Neural cell (in vitro differentiated cells): ENCODE measurements at regions not wholly inside any gene's neighbourhood (a gene's known extent, or its start where the extent isn't known, plus 50 kb on each side); places are given as distances from the start of the nearest gene placed in this dataset.

Experiments
- H2AFZ ChIP-seq: fragments of 200-600, 300-800 bp; sonication (generic), shearing (Covaris generic); 2 replicates; pipeline ENCODE4 v1.6.0; 2014; ENCODE audit warnings: low read depth, mild to moderate bottlenecking, antibody characterized with exemption, low read length, moderate library complexity
- H3F3A ChIP-seq: fragments of 200-600 bp; shearing (Covaris generic); 2 replicates; pipeline ENCODE4 v1.6.1; 2016; ENCODE audit warnings: mild to moderate bottlenecking, moderate library complexity, mixed read lengths, antibody characterized with exemption, low read length; ENCODE audit not compliant: insufficient read depth, poor library complexity, severe bottlenecking
- H3K27ac ChIP-seq: fragments of 200-600, 300-800 bp; sonication (generic), shearing (Covaris generic); 2 replicates; pipeline ENCODE4 v1.5.1; 2014; ENCODE audit warnings: mild to moderate bottlenecking, low read length, moderate library complexity
- H3K27me3 ChIP-seq: fragments of 300-800, 200-600 bp; sonication (generic), shearing (Covaris generic); 2 replicates; pipeline ENCODE4 v1.6.0; 2014; ENCODE audit warnings: mild to moderate bottlenecking, low read depth, low read length, moderate library complexity; ENCODE audit not compliant: insufficient read depth
- H3K36me3 ChIP-seq: fragments of 300-800, 200-600 bp; sonication (generic), shearing (Covaris generic); 2 replicates; pipeline ENCODE4 v1.5.1; 2014; ENCODE audit warnings: mild to moderate bottlenecking, antibody characterized with exemption, low read length, moderate library complexity; ENCODE audit not compliant: insufficient read depth
- H3K4me2 ChIP-seq: fragments of 300-800, 200-600 bp; sonication (generic), shearing (Covaris generic); 2 replicates; pipeline ENCODE4 v1.6.0; 2014; ENCODE audit warnings: mild to moderate bottlenecking, low read length
- H3K4me3 ChIP-seq: fragments of 300-800, 200-600 bp; sonication (generic), shearing (Covaris generic); 2 replicates; pipeline ENCODE4 v1.5.1; 2014; ENCODE audit warnings: mild to moderate bottlenecking, low read length, moderate library complexity
- H3K79me2 ChIP-seq: fragments of 200-600 bp; shearing (Covaris generic); replicated peaks from 2 replicates; pipeline ENCODE4 v1.6.0; 2014; ENCODE audit warnings: mild to moderate bottlenecking, low read length, moderate library complexity; ENCODE audit not compliant: insufficient read depth
- H3K9ac ChIP-seq: fragments of 300-800, 200-600 bp; sonication (generic), shearing (Covaris generic); 2 replicates; pipeline ENCODE4 v1.6.1; 2016; ENCODE audit warnings: mild to moderate bottlenecking, low read length, mixed read lengths
- H3K9me2 ChIP-seq: fragments of 200-600 bp; shearing (Covaris generic); 2 replicates; pipeline ENCODE4 v1.6.1; 2016; ENCODE audit warnings: mild to moderate bottlenecking, low read length, mixed read lengths; ENCODE audit not compliant: insufficient read depth
- H3K9me3 ChIP-seq: fragments of 200-600, 300-800 bp; sonication (generic), shearing (Covaris generic); 2 replicates; pipeline ENCODE4 v1.6.1; 2016; ENCODE audit warnings: mild to moderate bottlenecking, mixed run types, low read length, moderate library complexity, mixed read lengths
- H4K20me1 ChIP-seq: fragments of 200-600 bp; shearing (Covaris generic); 2 replicates; pipeline ENCODE4 v1.6.1; 2016; ENCODE audit warnings: mild to moderate bottlenecking, mixed run types; ENCODE audit not compliant: insufficient read depth
- CTCF ChIP-seq: fragments of 450-650 bp; IDR thresholded peaks from 2 replicates; pipeline ENCODE4 v1.5.1; 2014; ENCODE audit warnings: antibody characterized with exemption, mild to moderate bottlenecking, moderate library complexity; ENCODE audit not compliant: poor library complexity, severe bottlenecking
- EP300 ChIP-seq: fragments of 450-650 bp; conservative IDR thresholded peaks from 2 replicates; pipeline ENCODE4 v1.6.1; 2014; ENCODE audit warnings: antibody characterized with exemption, mild to moderate bottlenecking, moderate library complexity; ENCODE audit not compliant: poor library complexity, severe bottlenecking
- EZH2 ChIP-seq: fragments of 200-600, 300-800 bp; shearing (Covaris generic), sonication (generic); IDR thresholded peaks from 2 replicates; pipeline ENCODE4 v1.6.1; 2014; ENCODE audit warnings: antibody characterized with exemption, low read length, borderline replicate concordance, mild to moderate bottlenecking; ENCODE audit not compliant: insufficient read depth, poor library complexity, severe bottlenecking
- MXI1 ChIP-seq: fragments of 450-650 bp; conservative IDR thresholded peaks from 2 replicates; pipeline ENCODE4 v1.6.1; 2014; ENCODE audit warnings: antibody characterized with exemption, mild to moderate bottlenecking; ENCODE audit not compliant: poor library complexity, severe bottlenecking
- POLR2AphosphoS5 ChIP-seq: IDR thresholded peaks from 2 replicates; pipeline ENCODE4 v1.6.1; 2012
- RAD21 ChIP-seq: fragments of 450-650 bp; conservative IDR thresholded peaks from 2 replicates; pipeline ENCODE4 v1.6.1; 2014; ENCODE audit warnings: antibody characterized with exemption, mild to moderate bottlenecking, moderate library complexity
- REST ChIP-seq: IDR thresholded peaks from 2 replicates; pipeline ENCODE4 v1.6.1; 2012; ENCODE audit warnings: borderline replicate concordance
- SMC3 ChIP-seq: fragments of 450-650 bp; conservative IDR thresholded peaks from 2 replicates; pipeline ENCODE4 v1.6.1; 2014; ENCODE audit warnings: antibody characterized with exemption, mild to moderate bottlenecking, moderate library complexity; ENCODE audit not compliant: poor library complexity
- TAF1 ChIP-seq: IDR thresholded peaks from 2 replicates; pipeline ENCODE4 v1.6.1; 2012; ENCODE audit warnings: low read depth

- no peaks in the 10 kb centered on the region for H4K20me1 ChIP-seq
- H3F3A ChIP-seq = no peaks in the 10 kb centered on the region
- H3K79me2 ChIP-seq = no peaks in the 10 kb centered on the region
- H3K4me3 ChIP-seq = no peak overlapping the region
- no peak overlapping the region for H3K9ac ChIP-seq
- H3K27me3 ChIP-seq = no peaks in the 10 kb centered on the region
- no peaks in the 10 kb centered on the region for H3K9me2 ChIP-seq
- H3K36me3 ChIP-seq = no peaks in the 10 kb centered on the region
- no peak overlapping the region for H3K27ac ChIP-seq
- no peak for TF ChIP-seq REST
- no peak for TF ChIP-seq EP300
- no peak for TF ChIP-seq MXI1
- TF ChIP-seq SMC3 = no peak
- no peak for TF ChIP-seq TAF1
- TF ChIP-seq RAD21 = no peak
- TF ChIP-seq CTCF = no peak
- TF ChIP-seq POLR2AphosphoS5 = no peak
- no peak for TF ChIP-seq EZH2
- H3K4me2 ChIP-seq = no peak overlapping the region
- H3K9me3 ChIP-seq = peaks cover 3% of the 10 kb centered on the region
- H2AFZ ChIP-seq = no peak overlapping the region
These were observed 346.9 kb downstream of the C16orf95 start for GRCh38 chr16:86970279-86970678.

GRCh38 chr16:86970726-86971125 is 346.5 kb downstream of the C16orf95 start:
- no peak for TF ChIP-seq SMC3
- TF ChIP-seq CTCF = no peak
- TF ChIP-seq TAF1 = no peak
- no peak for TF ChIP-seq EP300
- H3K4me2 ChIP-seq = no peak overlapping the region
- no peak overlapping the region for H3K9ac ChIP-seq
- no peaks in the 10 kb centered on the region for H3K9me2 ChIP-seq
- no peaks in the 10 kb centered on the region for H3K27me3 ChIP-seq
- no peaks in the 10 kb centered on the region for H3K79me2 ChIP-seq
- H3K9me3 ChIP-seq = peaks cover 3% of the 10 kb centered on the region
- no peaks in the 10 kb centered on the region for H3K36me3 ChIP-seq
- H2AFZ ChIP-seq = no peak overlapping the region
- no peak overlapping the region for H3K4me3 ChIP-seq
- H3F3A ChIP-seq = no peaks in the 10 kb centered on the region
- no peaks in the 10 kb centered on the region for H4K20me1 ChIP-seq
- no peak overlapping the region for H3K27ac ChIP-seq
